H1 (cell line): ENCODE measurements at regions not wholly inside any gene's neighbourhood (a gene's known extent, or its start where the extent isn't known, plus 50 kb on each side); places are given as distances from the start of the nearest gene placed in this dataset.

ENCODE experiments used
- CTCF ChIA-PET: fragments of 300-600 bp; sonication (Branson Sonifier 250); formaldehyde crosslinking; loops from one replicate; lab custom pipeline; 2021; ENCODE audit not compliant: partially characterized antibody; lab: Charles Lee
- POLR2A ChIA-PET: fragments of 300-600 bp; sonication (Branson Sonifier 250); formaldehyde crosslinking; loops from one replicate; lab custom pipeline; 2021; ENCODE audit warnings: inconsistent platforms; ENCODE audit not compliant: partially characterized antibody; lab: Charles Lee
- DNase-seq, 2 experiments: peaks; one replicate each; pipeline versions ENCODE4 v3.0.0 to v3.0.0-alpha.2; 2010 to 2022; ENCODE audit warnings: low spot score in 2 of 2, low read depth in 1 of 2, mixed read lengths in 1 of 2
- FAIRE-seq: peaks from 2 replicates; lab custom pipeline; 2011; peaks lifted over from hg19 to GRCh38; lab: Jason Lieb, UNC
- H2AFZ ChIP-seq: 2 replicates; pipeline ENCODE4 v1.8.1; 2012; ENCODE audit warnings: low read length, inconsistent platforms
- H2AK5ac ChIP-seq: 2 replicates; pipeline ENCODE4 v1.6.1; 2013; ENCODE audit warnings: low read depth, low read length
- H2BK120ac ChIP-seq: replicated peaks from 2 replicates; pipeline ENCODE3; 2013; ENCODE audit warnings: low read depth, low read length, inconsistent platforms
- H2BK12ac ChIP-seq: 2 replicates; pipeline ENCODE4 v1.6.1; 2013; ENCODE audit warnings: low read depth, low read length
- H2BK15ac ChIP-seq: 2 replicates; pipeline ENCODE4 v1.6.1; 2013; ENCODE audit warnings: low read length
- H2BK20ac ChIP-seq: 2 replicates; pipeline ENCODE4 v1.6.1; 2013; ENCODE audit warnings: low read length
- H2BK5ac ChIP-seq: 2 replicates; pipeline ENCODE4 v1.6.1; 2013; ENCODE audit warnings: low read depth, low read length
- H3K14ac ChIP-seq: 2 replicates; pipeline ENCODE4 v1.6.1; 2013; ENCODE audit warnings: inconsistent platforms; ENCODE audit not compliant: insufficient read length
- H3K18ac ChIP-seq: 2 replicates; pipeline ENCODE4 v1.6.1; 2013; ENCODE audit warnings: low read length; ENCODE audit errors: extremely low read depth
- H3K23ac ChIP-seq: 2 replicates; pipeline ENCODE4 v1.6.1; 2013; ENCODE audit warnings: inconsistent platforms; ENCODE audit not compliant: insufficient read length
- H3K23me2 ChIP-seq: 2 replicates; pipeline ENCODE4 v1.6.1; 2013; ENCODE audit warnings: low read depth, low read length
- H3K27ac ChIP-seq: 2 replicates; pipeline ENCODE4 v1.6.1; 2011; ENCODE audit warnings: low read depth, low read length, inconsistent platforms
- H3K27me3 ChIP-seq, 4 experiments: replicated peaks in 1 of 4; 1 replicate in 1 of 4; 2 replicates in 3 of 4; pipeline versions ENCODE4 v1.6.1 to v1.8.1; 2011 to 2013; ENCODE audit warnings: low read length in 3 of 4, mild to moderate bottlenecking in 3 of 4, inconsistent platforms in 2 of 4, mixed read lengths in 2 of 4, moderate library complexity in 1 of 4; ENCODE audit not compliant: control insufficient read depth in 3 of 4, insufficient read depth in 3 of 4; ENCODE audit errors: extremely low read depth in 1 of 4
- H3K36me3 ChIP-seq, 4 experiments: 2 replicates each; pipeline versions ENCODE4 v1.6.1 to v1.8.1; 2011 to 2013; ENCODE audit warnings: mild to moderate bottlenecking in 4 of 4, low read length in 3 of 4, moderate library complexity in 2 of 4, control low read depth in 1 of 4, inconsistent platforms in 1 of 4; ENCODE audit not compliant: insufficient read depth in 4 of 4, control insufficient read depth in 2 of 4
- H3K4ac ChIP-seq: replicated peaks from 2 replicates; pipeline ENCODE3; 2013; ENCODE audit warnings: low read length, low read depth, mixed read lengths, inconsistent platforms; ENCODE audit not compliant: insufficient read length
- H3K4me1 ChIP-seq, 4 experiments: replicated peaks in 1 of 4; 1 replicate in 1 of 4; 2 replicates in 3 of 4; pipeline versions ENCODE4 v1.6.1 to v1.8.1; 2011 to 2013; ENCODE audit warnings: low read length in 3 of 4, inconsistent platforms in 2 of 4, mixed read lengths in 1 of 4; ENCODE audit not compliant: insufficient read depth in 4 of 4, control insufficient read depth in 3 of 4
- H3K4me2 ChIP-seq, 2 experiments: 2 replicates each; pipeline versions ENCODE4 v1.6.1 to v1.8.1; 2011 to 2013; ENCODE audit warnings: low read depth in 2 of 2, low read length in 2 of 2, control low read depth in 1 of 2, inconsistent platforms in 1 of 2, mild to moderate bottlenecking in 1 of 2; ENCODE audit not compliant: insufficient read depth in 1 of 2
- H3K4me3 ChIP-seq, 4 experiments: fragments of 200-600, 300-600 bp in 1 of 4; sonication (generic), shearing (Covaris generic), sonication (Bioruptor Twin) in 1 of 4; 2 replicates each; pipeline versions ENCODE4 v1.5.1 to v1.8.1; 2011 to 2016; ENCODE audit warnings: low read length in 4 of 4, low read depth in 3 of 4, control low read depth in 2 of 4, inconsistent platforms in 2 of 4, mild to moderate bottlenecking in 2 of 4, mixed read lengths in 1 of 4, moderate library complexity in 1 of 4; ENCODE audit not compliant: insufficient read depth in 2 of 4; ENCODE audit errors: extremely low read depth in 1 of 4
- H3K56ac ChIP-seq: replicated peaks from 2 replicates; pipeline ENCODE3; 2013; ENCODE audit warnings: low read depth, mild to moderate bottlenecking, mixed read lengths, low read length, inconsistent platforms; ENCODE audit not compliant: insufficient read length
- H3K79me1 ChIP-seq: 2 replicates; pipeline ENCODE4 v1.6.1; 2013; ENCODE audit warnings: low read depth, low read length, control low read depth
- H3K79me2 ChIP-seq, 2 experiments: 2 replicates each; pipeline versions ENCODE4 v1.6.1 to v1.8.1; 2012 to 2013; ENCODE audit warnings: low read length in 2 of 2, mild to moderate bottlenecking in 2 of 2, inconsistent platforms in 1 of 2; ENCODE audit not compliant: insufficient read depth in 2 of 2, control insufficient read depth in 1 of 2
- H3K9ac ChIP-seq, 4 experiments: replicated peaks in 1 of 4; 1 replicate in 1 of 4; 2 replicates in 3 of 4; pipeline versions ENCODE4 v1.6.1 to v1.8.1; 2011 to 2013; ENCODE audit warnings: low read depth in 3 of 4, low read length in 3 of 4, control low read depth in 2 of 4, mild to moderate bottlenecking in 2 of 4, moderate library complexity in 2 of 4, inconsistent platforms in 1 of 4; ENCODE audit errors: extremely low read depth in 1 of 4
- H3K9me3 ChIP-seq, 2 experiments: 2 replicates each; pipeline versions ENCODE4 v1.6.1 to v1.8.1; 2012 to 2013; ENCODE audit warnings: mild to moderate bottlenecking in 2 of 2, moderate library complexity in 2 of 2, control low read depth in 1 of 2, inconsistent platforms in 1 of 2, low read depth in 1 of 2, low read length in 1 of 2, mixed read lengths in 1 of 2; ENCODE audit not compliant: insufficient read depth in 2 of 2
- H4K20me1 ChIP-seq, 2 experiments: replicated peaks in 1 of 2; 2 replicates each; pipeline versions ENCODE3 to v1.8.1; 2011 to 2013; ENCODE audit warnings: inconsistent platforms in 2 of 2, low read length in 2 of 2, mild to moderate bottlenecking in 1 of 2; ENCODE audit not compliant: insufficient read depth in 2 of 2, control insufficient read depth in 1 of 2
- H4K5ac ChIP-seq: 2 replicates; pipeline ENCODE4 v1.6.1; 2013; ENCODE audit warnings: low read length, low read depth, mixed read lengths, inconsistent platforms; ENCODE audit not compliant: insufficient read length
- H4K8ac ChIP-seq: 2 replicates; pipeline ENCODE4 v1.8.0; 2013; ENCODE audit warnings: mild to moderate bottlenecking, moderate library complexity, low read length, inconsistent platforms; ENCODE audit not compliant: insufficient read depth; ENCODE audit errors: extremely low read depth
- H4K91ac ChIP-seq: replicated peaks from 2 replicates; pipeline ENCODE3; 2013; ENCODE audit warnings: low read length, mixed read lengths, inconsistent platforms; ENCODE audit not compliant: insufficient read length
- BRCA1 ChIP-seq: IDR thresholded peaks from 2 replicates; pipeline ENCODE4 v1.6.1; 2012; ENCODE audit warnings: low read depth, low read length, improper control_type of control experiment
- CBX5 ChIP-seq: fragments of 300-800, 300-1000 bp; sonication (generic); IDR thresholded peaks from 2 replicates; pipeline ENCODE4 v1.7.1; 2016; ENCODE audit warnings: antibody characterized with exemption, low read length, low read depth
- CBX8 ChIP-seq: fragments of 300-800, 300-1000 bp; sonication (generic); IDR thresholded peaks from 2 replicates; pipeline ENCODE4 v1.7.1; 2016; ENCODE audit warnings: low read depth, low read length, borderline replicate concordance
- CHD1 ChIP-seq: IDR thresholded peaks from 2 replicates; pipeline ENCODE4 v1.6.1; 2012; ENCODE audit warnings: low read depth, low read length, improper control_type of control experiment
- CHD2 ChIP-seq: IDR thresholded peaks from 2 replicates; pipeline ENCODE4 v1.6.1; 2012; ENCODE audit warnings: low read length, improper control_type of control experiment
- CREB1 ChIP-seq: IDR thresholded peaks from 2 replicates; pipeline ENCODE4 v1.6.1; 2012; ENCODE audit warnings: inconsistent platforms
- HDAC2 ChIP-seq, 2 experiments: fragments of 300-600 bp in 1 of 2; sonication (generic) in 1 of 2; IDR thresholded peaks; 2 replicates each; pipeline ENCODE4 v1.6.1; 2011 to 2012; ENCODE audit warnings: low read depth in 2 of 2, low read length in 2 of 2, mild to moderate bottlenecking in 2 of 2, moderate library complexity in 2 of 2, borderline replicate concordance in 1 of 2, inconsistent platforms in 1 of 2
- KDM1A ChIP-seq: fragments of 200-600, 300-600 bp; sonication (generic); IDR thresholded peaks from 2 replicates; pipeline ENCODE4 v1.7.1; 2016; ENCODE audit warnings: mild to moderate bottlenecking, low read length, borderline replicate concordance
- POLR2A ChIP-seq, 2 experiments: IDR thresholded peaks; 1 replicate in 1 of 2; 2 replicates in 1 of 2; pipeline ENCODE4 v1.6.1; 2011; ENCODE audit warnings: low read depth in 2 of 2, low read length in 2 of 2, mild to moderate bottlenecking in 2 of 2; ENCODE audit errors: control extremely low read depth in 1 of 2
- POLR2AphosphoS5 ChIP-seq: IDR thresholded peaks from 2 replicates; pipeline ENCODE4 v1.6.1; 2011; ENCODE audit warnings: low read depth, low read length
- SP4 ChIP-seq: IDR thresholded peaks from 2 replicates; pipeline ENCODE4 v1.6.1; 2012; ENCODE audit warnings: low read length, inconsistent platforms
- YY1 ChIP-seq: IDR thresholded peaks from 2 replicates; pipeline ENCODE4 v1.6.1; 2011; ENCODE audit warnings: low read depth, mild to moderate bottlenecking, low read length
- WGBS, 2 experiments: shearing (Covaris generic) in 1 of 2; methylation state at CpG; one replicate each; pipeline versions ENCODE4 v1.1.6 to v1.1.7; 2013 to 2015; ENCODE audit warnings: low lambda C conversion rate in 2 of 2, mixed read lengths in 2 of 2, inconsistent platforms in 1 of 2, low coverage in 1 of 2, missing lambda C conversion rate in 1 of 2; ENCODE audit not compliant: insufficient replicate concordance in 2 of 2, insufficient coverage in 1 of 2, insufficient read length in 1 of 2; ENCODE audit errors: extremely low coverage in 1 of 2, missing lambda C conversion rate in 1 of 2; 5-methylcytosine and 5-hydroxymethylcytosine counted together
- TF ChIP-seq, protein P1 (sequence below): IDR thresholded peaks from 2 replicates; pipeline ENCODE4 v1.6.1; 2012; ENCODE audit warnings: low read length, inconsistent platforms
- TF ChIP-seq, protein P2 (sequence below): IDR thresholded peaks from 2 replicates; pipeline ENCODE4 v1.6.1; 2011; ENCODE audit warnings: low read length, improper control_type of control experiment

DNA sequence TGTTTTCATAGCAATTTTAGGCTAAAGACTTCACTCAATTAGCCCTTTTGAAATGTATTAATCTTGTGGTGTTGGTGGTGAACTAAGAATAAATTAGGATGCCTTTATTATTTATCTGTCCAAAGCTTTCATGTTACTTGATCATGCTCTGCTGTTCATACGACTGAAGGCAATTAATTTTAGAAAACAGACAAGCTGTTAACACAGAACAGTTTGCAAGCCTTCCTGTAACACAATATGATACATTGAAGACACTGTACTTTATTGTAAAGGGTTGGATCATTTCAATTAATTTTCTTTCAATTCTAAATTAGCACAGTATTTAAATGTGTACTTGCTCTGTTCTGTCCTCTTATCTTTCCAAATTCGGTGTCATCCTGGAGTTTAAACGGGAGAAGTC, 794.3 kb upstream of the MIR17HG start:
- Histone ChIP-seq H3K79me1 (no peaks in the 10 kb centered on the region), H3K14ac (no peak overlapping the region), H2BK120ac (no peak overlapping the region), H3K36me3 (no peaks in the 10 kb centered on the region), H3K23ac (no peak overlapping the region), H4K5ac (no peak overlapping the region), H3K4me2 (no peak overlapping the region), H3K4ac (no peak overlapping the region), H3K18ac (no peak overlapping the region), H2AFZ (no peak overlapping the region), H2BK5ac (no peak overlapping the region), H4K91ac (no peak overlapping the region), H3K27me3 (no peaks in the 10 kb centered on the region), H2BK20ac (no peak overlapping the region), H3K4me1 (no peaks in the 10 kb centered on the region), H2BK12ac (no peak overlapping the region), H2BK15ac (no peak overlapping the region), H4K8ac (no peak overlapping the region), H4K20me1 (no peaks in the 10 kb centered on the region), H3K56ac (no peak overlapping the region), H3K79me2 (no peaks in the 10 kb centered on the region), H3K9ac (no peak overlapping the region), H2AK5ac (no peak overlapping the region), H3K23me2 (no peaks in the 10 kb centered on the region), H3K27ac (no peak overlapping the region), H3K9me3 (peaks cover 3 to 4% of the 10 kb centered on the region in 2 experiments; a peak in 1 of 4 replicates), H3K4me3 (no peak overlapping the region)
- 98% methylated on average over 3 of the region's 3 CpGs; no CpG with 5 or more reads in 1 of the 2 experiments for WGBS, 2 experiments
- DNase-seq, result no peak
- no peak for FAIRE-seq
- POLR2A ChIA-PET, result no interaction called here
- CTCF ChIA-PET, result interaction anchor here (0.6 kb wide), 1 partner anchor 398 kb away, joined by 4 read pairs; no protein-coding TSS in a partner anchor
- TF ChIP-seq CHD1 (no peak), YY1 (no peak), CREB1 (no peak), CBX5 (no peak), SP4 (no peak), HDAC2 (IDR thresholded peaks at IDR 0.05; ENCODE audit: borderline replicate concordance in 1 of 2, low read depth in 2 of 2, low read length in 2 of 2) (no peak), BRCA1 (no peak), POLR2AphosphoS5 (no peak), KDM1A (no peak), POLR2A (IDR thresholded peaks at IDR 0.05; ENCODE audit: control extremely low read depth in 1 of 2, low read depth in 2 of 2, low read length in 2 of 2) (no peak), CHD2 (no peak), CBX8 (no peak)
- TF ChIP-seq, protein P1, sequence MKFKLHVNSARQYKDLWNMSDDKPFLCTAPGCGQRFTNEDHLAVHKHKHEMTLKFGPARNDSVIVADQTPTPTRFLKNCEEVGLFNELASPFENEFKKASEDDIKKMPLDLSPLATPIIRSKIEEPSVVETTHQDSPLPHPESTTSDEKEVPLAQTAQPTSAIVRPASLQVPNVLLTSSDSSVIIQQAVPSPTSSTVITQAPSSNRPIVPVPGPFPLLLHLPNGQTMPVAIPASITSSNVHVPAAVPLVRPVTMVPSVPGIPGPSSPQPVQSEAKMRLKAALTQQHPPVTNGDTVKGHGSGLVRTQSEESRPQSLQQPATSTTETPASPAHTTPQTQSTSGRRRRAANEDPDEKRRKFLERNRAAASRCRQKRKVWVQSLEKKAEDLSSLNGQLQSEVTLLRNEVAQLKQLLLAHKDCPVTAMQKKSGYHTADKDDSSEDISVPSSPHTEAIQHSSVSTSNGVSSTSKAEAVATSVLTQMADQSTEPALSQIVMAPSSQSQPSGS, result no peak
- TF ChIP-seq, protein P2, sequence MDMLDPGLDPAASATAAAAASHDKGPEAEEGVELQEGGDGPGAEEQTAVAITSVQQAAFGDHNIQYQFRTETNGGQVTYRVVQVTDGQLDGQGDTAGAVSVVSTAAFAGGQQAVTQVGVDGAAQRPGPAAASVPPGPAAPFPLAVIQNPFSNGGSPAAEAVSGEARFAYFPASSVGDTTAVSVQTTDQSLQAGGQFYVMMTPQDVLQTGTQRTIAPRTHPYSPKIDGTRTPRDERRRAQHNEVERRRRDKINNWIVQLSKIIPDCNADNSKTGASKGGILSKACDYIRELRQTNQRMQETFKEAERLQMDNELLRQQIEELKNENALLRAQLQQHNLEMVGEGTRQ, result no peak
